Brain pericyte (primary cell): ENCODE measurements at regions not wholly inside any gene's neighbourhood (a gene's known extent, or its start where the extent isn't known, plus 50 kb on each side); places are given as distances from the start of the nearest gene placed in this dataset.

Experiments
- DNase-seq: peaks from one replicate; pipeline ENCODE4 v3.0.0-alpha.2; 2012; ENCODE audit warnings: low read depth, low spot score

- DNase-seq, result no peak
Observed at GRCh38 chr22:48049116-48049515, 1286.7 kb downstream of the TBC1D22A start.

- no peak for DNase-seq
Observed at GRCh38 chr22:48047722-48048500, 1285.5 kb downstream of the TBC1D22A start.

- DNase-seq, result no peak
Observed at GRCh38 chr22:48045369-48045768, 1282.9 kb downstream of the TBC1D22A start.

DNA sequence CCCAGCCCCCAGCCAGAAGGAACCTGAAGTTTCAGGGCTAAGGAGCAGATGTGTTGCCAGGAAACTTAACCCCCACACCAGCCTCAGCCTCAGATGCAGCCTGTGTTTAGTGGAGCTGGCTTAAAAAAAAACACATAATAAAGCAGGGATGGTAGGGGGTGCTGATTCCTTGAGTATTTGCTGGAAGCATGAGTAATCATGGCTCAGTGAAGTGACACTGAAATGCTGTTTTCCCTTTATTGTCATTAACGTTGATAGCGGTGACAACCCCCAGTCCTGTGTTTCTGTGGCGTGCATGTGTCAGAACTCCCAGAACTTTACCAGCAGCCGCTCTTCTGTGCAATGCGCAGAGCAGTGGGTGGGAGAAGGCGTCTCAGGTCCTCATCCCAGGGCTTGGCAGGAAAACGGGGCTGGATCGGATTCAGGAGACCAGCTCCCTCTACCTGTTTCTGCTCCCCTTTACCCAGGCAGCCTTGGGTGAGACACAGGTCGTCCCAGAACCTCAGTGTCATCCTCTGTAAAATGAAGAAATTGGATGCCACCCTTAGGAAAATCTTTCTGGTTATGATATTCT lies 1282.1 kb downstream of the TBC1D22A start:
- no peak for DNase-seq

- no peak for DNase-seq
Observed at GRCh38 chr22:48043581-48043980, 1281.1 kb downstream of the TBC1D22A start.

DNA sequence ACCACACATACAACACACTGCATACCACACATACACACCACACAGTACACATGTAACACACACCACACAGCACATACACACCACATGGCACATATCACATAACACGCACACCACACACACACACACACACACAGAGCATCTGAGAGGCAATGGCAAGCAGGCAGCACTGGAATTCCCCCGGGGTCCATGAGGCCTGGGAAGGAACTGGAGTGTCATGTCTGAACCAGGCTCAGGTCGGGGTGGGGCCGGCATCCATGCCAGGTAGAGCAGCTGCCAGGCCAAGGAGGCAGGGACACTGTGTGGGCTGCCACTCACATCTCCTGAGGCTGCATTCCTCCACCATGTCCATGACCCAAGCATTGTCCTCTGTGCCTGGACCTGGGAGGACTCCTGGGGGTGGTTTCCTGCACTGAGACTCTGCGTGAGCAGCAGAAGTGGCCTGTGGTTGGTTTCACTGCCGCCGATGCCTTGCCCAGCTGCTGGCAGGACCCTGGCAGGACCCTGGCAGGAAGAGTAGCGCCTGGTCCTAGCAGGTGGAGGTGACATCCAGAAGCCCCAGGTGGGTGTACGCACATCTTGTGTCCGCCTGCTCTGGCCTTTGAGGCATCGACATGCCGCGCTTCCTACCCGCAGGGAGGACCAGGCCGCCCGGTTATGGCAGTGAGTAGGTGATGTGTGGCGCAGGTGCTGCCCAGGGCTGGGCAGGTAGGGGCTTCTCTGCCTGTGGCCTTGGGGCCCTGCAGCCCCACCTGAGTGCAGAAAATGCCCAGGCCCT lies 1280.4 kb downstream of the TBC1D22A start:
- DNase-seq, result no peak

- DNase-seq, result no peak
Observed at GRCh38 chr22:48039326-48039725, 1276.9 kb downstream of the TBC1D22A start.

- DNase-seq, result no peak
Observed at GRCh38 chr22:48037618-48038017, 1275.2 kb downstream of the TBC1D22A start.

GRCh38 chr22:48035897-48036296 lies 1273.4 kb downstream of the TBC1D22A start:
- no peak for DNase-seq

- DNase-seq, result no peak
Observed at GRCh38 chr22:48031589-48031988, 1269.1 kb downstream of the TBC1D22A start.

DNA sequence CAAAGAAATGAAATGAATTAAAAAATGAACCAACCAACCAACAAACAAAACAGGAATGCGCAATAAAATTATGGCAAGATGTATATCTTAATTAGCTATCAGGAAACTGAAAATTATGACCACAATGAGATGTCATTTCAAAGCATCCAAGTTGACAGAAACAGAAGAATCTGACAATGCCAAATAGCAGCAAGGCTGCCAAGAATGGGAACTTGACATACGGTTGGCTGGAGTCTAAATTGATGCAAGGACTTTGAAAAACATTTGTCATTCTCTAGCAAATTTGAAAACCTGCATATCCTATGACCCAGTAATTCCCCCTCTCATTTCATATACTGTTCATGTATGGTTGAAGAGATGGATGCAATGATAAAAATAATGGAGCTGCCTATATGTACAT lies 1262.6 kb downstream of the TBC1D22A start:
- no peak for DNase-seq

DNA sequence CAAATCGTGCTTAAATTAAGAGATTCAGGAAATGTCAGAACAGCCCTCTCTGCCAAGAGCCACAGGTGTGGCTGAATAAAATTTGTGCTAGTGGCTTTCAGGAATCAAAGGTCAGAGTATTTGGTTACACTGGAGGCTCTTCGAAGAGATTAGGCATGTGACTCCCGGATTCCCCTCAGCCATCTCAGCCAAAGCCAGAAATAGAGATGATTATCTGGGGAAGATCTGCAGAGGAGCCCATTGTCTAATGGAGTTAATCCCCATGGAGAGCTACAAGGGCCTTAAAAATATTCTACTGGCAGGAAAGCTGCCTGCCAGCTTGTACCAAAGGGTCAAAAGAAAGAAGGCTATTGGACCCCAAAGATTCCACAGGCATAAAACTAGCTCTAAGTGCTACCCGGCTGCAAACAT lies 1259.5 kb downstream of the TBC1D22A start:
- DNase-seq, result no peak

DNA sequence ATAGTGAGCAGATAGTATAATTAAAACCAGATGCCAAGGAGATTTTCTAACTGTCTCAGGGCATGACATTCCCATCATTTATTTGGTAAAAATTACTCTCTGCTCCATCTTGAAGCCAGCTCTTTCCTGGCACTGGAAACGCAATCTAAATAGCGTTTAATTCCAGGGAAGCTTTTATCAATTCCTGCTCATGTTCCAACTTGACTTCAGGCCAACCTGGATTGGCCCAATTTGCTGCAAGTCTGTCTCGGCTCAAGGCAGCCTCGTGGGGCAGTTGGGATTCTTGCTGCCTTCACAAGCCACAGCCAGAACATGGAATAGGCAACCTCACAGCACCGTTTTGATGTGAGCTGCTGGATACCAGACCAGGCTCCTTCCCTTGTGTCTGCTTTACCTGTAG lies 1255.9 kb downstream of the TBC1D22A start:
- DNase-seq, result no peak

- no peak for DNase-seq
Observed at GRCh38 chr22:48015701-48016100, 1253.3 kb downstream of the TBC1D22A start.

DNA sequence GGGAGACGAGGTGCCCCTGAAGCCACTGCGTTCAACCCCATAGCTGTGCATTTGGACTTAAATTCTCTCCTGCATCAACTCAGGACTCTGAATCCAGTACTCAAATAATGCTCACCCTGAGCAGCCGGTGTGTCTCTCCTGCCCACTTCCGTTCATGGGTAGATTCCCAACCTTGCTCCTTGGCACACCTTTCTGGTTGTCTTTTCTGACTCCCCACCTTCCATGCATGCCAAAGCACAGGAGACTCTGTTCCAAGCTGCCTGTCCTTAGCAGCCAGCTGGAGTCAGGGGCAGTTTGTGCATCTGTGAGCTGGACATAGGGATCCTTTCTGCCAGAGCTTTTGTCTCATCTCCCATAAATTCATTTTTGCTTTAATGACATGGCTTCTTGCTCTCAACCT lies 1242.5 kb downstream of the TBC1D22A start:
- DNase-seq, result no peak

DNA sequence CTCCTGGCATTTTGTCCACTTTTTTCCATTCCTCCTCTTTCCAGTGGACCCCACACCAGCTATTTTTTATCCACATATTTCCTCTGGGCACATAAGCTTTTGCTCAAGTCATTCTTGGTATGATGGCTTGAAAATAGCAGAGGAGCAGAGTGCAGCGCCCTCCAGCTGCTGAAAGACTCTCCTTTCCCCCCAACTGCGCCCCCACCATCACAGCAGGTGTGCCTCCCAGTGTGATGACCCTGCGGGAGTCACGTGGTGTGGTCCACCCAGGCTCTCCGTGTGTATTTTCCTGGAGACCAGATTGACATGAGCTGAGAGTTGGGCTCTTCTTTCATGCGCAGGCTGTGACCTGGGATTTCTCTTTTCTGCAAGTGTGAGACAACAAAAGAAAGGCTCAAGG lies 1241.6 kb downstream of the TBC1D22A start:
- DNase-seq, result no peak

- no peak for DNase-seq
Observed at GRCh38 chr22:48001101-48001500, 1238.7 kb downstream of the TBC1D22A start.

DNA sequence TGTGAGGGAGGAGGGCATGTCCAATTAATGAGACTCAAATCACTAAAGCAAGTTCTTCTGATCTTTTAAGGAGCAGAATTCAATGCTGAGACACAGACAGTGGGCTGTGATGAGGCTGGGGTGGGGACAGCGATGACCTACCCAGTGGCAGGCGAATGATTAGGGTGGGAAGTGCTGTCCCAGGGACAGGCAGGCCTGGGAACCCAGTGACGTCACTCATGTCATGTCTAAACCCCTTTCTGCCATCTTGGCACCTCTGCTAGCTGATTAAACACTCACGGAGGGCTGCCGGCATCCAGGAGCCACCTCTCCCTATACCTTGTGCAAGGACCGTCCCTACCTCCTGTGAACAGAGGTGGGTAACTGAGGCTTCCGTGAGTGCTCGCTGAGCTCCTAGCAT lies 1235.2 kb downstream of the TBC1D22A start:
- DNase-seq, result no peak

GRCh38 chr22:47997052-47997590 lies 1234.7 kb downstream of the TBC1D22A start:
- no peak for DNase-seq

DNA sequence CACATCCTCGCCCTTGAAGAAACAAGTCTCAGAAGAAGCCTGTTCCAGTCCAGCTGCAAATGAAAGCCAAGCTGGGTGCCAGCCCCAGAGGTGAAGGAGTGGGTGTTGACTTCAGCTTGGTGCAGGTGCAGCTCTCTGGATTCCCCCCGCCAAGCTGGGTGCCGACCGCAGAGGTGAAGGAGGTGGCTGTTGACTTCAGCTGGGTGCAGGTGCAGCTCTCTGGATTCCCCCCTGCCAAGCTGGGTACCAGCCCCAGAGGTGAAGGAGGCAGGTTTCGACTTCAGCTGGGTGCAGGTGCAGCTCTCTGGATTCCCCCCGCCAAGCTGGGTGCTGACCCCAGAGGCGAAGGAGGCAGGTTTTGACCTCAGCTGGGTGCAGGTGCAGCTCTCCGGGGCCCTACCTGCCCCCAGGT lies 1234.0 kb downstream of the TBC1D22A start:
- no peak for DNase-seq

- DNase-seq, result no peak
Observed at GRCh38 chr22:47995718-47996117, 1233.3 kb downstream of the TBC1D22A start.

- no peak for DNase-seq
Observed at GRCh38 chr22:47995264-47995627, 1232.8 kb downstream of the TBC1D22A start.
